HEK293 (cell line): ENCODE measurements at regions not wholly inside any gene's neighbourhood (a gene's known extent, or its start where the extent isn't known, plus 50 kb on each side); places are given as distances from the start of the nearest gene placed in this dataset.
"Not testable (repeated sequence)": the region's sequence is repeated elsewhere in the genome, so short reads cannot be mapped to it uniquely, and the experiment has no call there.

Experiments
- OSR2 ChIP-seq: fragments of 450-650 bp; formaldehyde crosslinking; IDR thresholded peaks from 2 replicates; pipeline ENCODE4 v1.5.1; 2016; ENCODE audit warnings: missing biosample characterization, missing genetic modification characterization
- ZNF423 ChIP-seq: fragments of 450-650 bp; formaldehyde crosslinking; IDR thresholded peaks from 2 replicates; pipeline ENCODE4 v1.5.1; 2016; ENCODE audit warnings: missing biosample characterization, missing genetic modification characterization
- ZNF560 ChIP-seq: fragments of 450-650 bp; formaldehyde crosslinking; IDR thresholded peaks from 2 replicates; pipeline ENCODE4 v1.5.1; 2017; ENCODE audit warnings: missing biosample characterization, missing genetic modification characterization, borderline replicate concordance

- not testable (repeated sequence) for TF ChIP-seq ZNF423, ZNF560, OSR2 (tag by site-specific recombination)
Measured at GRCh38 chr17:16832853-16833252, 139.1 kb downstream of the TNFRSF13B start.
